ENCODE measurements at regions not wholly inside any gene's neighbourhood (a gene's known extent, or its start where the extent isn't known, plus 50 kb on each side); places are given as distances from the start of the nearest gene placed in this dataset.
"Not testable (repeated sequence)": the region's sequence is repeated elsewhere in the genome, so short reads cannot be mapped to it uniquely, and the experiment has no call there.

GRCh38 chr5:117720784-117721183 lies 1146.2 kb upstream of the SEMA6A start:
- DNase-seq (ENCODE audit: low read depth) = not testable (repeated sequence)

- DNase-seq (ENCODE audit: low read depth) = no peak
Measured at GRCh38 chr5:117719413-117719812, 1144.8 kb upstream of the SEMA6A start.

DNA sequence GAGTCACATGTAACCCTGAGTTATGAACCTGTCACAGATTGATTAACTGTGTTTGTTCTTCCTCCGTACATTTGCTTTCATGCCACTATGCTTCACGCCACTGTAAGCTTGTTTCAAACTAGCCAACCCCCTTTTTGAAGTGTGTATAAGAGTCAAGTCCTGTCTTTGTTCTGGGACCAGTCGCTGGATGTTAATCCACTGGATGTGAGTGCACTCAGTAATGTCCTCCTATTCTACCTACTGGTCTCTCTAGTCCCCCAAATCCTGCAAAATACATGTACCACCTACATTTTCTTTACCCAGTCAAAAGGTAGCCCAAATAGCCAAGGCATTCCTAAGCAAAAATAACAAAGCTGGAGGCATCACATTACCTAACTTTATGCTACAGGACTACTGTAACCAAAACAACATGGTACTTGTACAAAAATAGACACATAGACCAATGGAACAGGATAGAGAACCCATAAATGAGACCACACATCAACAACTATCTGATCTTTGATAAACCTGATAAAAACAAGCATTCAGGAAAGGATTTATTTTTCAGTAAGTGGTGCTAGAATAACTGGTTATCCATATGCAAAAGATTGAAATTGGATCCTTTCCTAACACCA lies 1139.1 kb upstream of the SEMA6A start:
- no peak for DNase-seq (ENCODE audit: low read depth)

- DNase-seq (ENCODE audit: low read depth) = no peak
Measured at GRCh38 chr5:117701062-117701461, 1126.4 kb upstream of the SEMA6A start.

- DNase-seq (ENCODE audit: low read depth) = no peak
Measured at GRCh38 chr5:117692606-117693005, 1118.0 kb upstream of the SEMA6A start.

DNA sequence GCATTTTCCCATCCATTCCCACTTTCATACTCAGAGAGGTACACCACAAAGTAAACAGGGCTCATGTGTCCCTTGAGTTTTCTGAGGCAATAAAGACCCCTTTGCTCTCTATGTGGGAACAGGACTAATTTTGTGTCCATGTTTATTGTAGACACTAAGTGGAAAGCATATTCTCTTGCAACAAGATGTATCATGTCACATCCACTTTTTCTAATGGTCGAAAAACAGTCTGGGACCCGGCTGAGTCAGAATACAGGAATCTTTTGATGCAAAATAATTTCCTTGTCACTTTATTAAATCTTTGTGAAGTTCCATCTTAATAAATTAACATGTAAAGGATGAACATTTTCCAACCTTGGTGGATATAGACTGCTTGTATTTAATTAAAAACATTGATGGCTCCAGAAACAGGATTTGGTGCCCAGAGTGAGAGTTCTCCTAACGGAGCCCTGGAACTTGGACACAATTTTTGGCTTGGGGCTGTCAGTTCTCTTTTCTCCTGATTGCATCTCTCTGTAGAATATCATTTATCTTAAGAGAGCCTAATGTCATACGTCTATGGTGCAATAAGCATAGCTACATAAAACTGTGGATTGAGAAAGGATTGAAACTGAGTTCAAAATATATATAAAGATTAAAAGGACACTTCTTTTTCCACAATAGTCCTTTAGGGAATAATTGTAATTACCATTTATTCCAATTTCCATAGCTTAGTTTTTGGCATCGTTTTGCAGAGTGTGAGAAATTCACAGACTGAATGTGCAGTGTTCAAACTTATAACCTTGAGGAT lies 1116.7 kb upstream of the SEMA6A start:
- no peak for DNase-seq (ENCODE audit: low read depth)

- DNase-seq (ENCODE audit: low read depth) = no peak
Measured at GRCh38 chr5:117690612-117691011, 1116.0 kb upstream of the SEMA6A start.

- DNase-seq (ENCODE audit: low read depth) = no peak
Measured at GRCh38 chr5:117686926-117687325, 1112.3 kb upstream of the SEMA6A start.

DNA sequence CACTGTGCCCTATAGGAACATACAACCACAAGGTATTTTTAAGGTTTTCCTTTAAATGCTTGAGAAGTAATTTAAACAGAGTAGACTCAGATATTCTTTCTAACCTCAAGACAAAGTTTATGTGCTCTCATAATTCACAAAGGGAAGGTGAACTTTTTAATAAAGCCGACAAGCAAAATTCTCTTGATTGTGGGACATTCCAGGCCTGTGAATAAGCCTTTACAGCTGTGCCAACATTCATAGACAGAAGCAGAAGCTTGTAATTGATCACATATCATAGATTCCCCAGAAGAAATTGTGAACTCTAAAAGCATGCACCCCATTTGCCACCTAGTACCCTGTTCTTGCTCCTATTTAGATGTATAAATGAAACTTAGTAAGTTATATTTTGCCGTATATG lies 1107.8 kb upstream of the SEMA6A start:
- DNase-seq (ENCODE audit: low read depth) = no peak

- DNase-seq (ENCODE audit: low read depth) = no peak
Measured at GRCh38 chr5:117681431-117682254, 1107.0 kb upstream of the SEMA6A start.

GRCh38 chr5:117680426-117680825 lies 1105.8 kb upstream of the SEMA6A start:
- no peak for DNase-seq (ENCODE audit: low read depth)

GRCh38 chr5:117679046-117679445 lies 1104.4 kb upstream of the SEMA6A start:
- no peak for DNase-seq (ENCODE audit: low read depth)

- DNase-seq (ENCODE audit: low read depth) = no peak
Measured at GRCh38 chr5:117675646-117676045, 1101.0 kb upstream of the SEMA6A start.

- DNase-seq (ENCODE audit: low read depth) = no peak
Measured at GRCh38 chr5:117671551-117671950, 1096.9 kb upstream of the SEMA6A start.

GRCh38 chr5:117667105-117667504 lies 1092.5 kb upstream of the SEMA6A start:
- DNase-seq (ENCODE audit: low read depth) = no peak

DNA sequence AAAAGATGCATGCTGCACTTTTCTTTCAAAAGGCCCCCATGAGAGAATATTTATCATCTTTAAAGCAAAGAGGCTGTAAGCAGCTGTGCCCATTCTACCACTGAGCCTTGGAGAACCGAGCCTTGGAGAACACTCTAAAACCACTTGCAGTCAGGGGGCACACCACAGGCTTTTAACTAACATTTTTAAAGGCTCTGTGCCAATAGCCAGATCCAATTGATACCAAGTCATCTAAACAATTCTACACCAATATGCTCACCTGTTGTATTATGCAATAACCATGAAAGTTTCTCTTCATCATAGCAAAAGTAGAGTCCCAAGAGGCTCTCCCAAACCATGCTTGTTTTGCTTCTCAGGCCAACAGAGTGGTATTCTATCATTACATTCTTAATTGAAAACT lies 1090.5 kb upstream of the SEMA6A start:
- DNase-seq (ENCODE audit: low read depth) = no peak

- DNase-seq (ENCODE audit: low read depth) = no peak
Measured at GRCh38 chr5:117662361-117662760, 1087.7 kb upstream of the SEMA6A start.

GRCh38 chr5:117657541-117657940 lies 1082.9 kb upstream of the SEMA6A start:
- DNase-seq (ENCODE audit: low read depth) = no peak

GRCh38 chr5:117652958-117653280 lies 1078.3 kb upstream of the SEMA6A start:
- no peak for DNase-seq (ENCODE audit: low read depth)

GRCh38 chr5:117652036-117652957 lies 1077.7 kb upstream of the SEMA6A start:
- no peak for DNase-seq (ENCODE audit: low read depth)

DNA sequence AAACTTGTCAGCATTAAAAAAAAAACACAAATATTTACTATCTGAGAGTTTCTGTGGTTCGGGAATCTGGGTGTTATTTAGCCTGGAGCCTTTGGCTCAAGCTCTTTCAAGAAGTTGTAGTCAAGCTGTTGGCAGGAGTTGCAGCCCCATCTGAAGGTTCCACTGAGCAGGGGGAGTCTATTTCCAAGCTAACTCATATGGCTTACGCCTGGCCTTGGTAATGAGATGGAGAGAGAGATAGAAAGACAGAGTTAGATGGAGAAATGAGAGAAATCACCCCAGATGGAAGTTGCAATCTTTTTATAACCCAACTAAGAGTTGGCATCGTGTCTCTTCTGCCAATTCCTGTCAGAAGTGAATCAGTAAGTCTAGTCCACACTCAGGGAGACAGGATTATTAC lies 1075.2 kb upstream of the SEMA6A start:
- DNase-seq (ENCODE audit: low read depth) = no peak

- DNase-seq (ENCODE audit: low read depth) = no peak
Measured at GRCh38 chr5:117645400-117645799, 1070.8 kb upstream of the SEMA6A start.

Data from M059J (cell line).